ENCODE measurements at regions not wholly inside any gene's neighbourhood (a gene's known extent, or its start where the extent isn't known, plus 50 kb on each side); places are given as distances from the start of the nearest gene placed in this dataset.

GRCh38 chr1:229086686-229087085 is 184.2 kb upstream of the RAB4A start:
- Histone ChIP-seq H3K4me1 (peaks cover 0 to 32% (median 3%) of the 10 kb centered on the region in 4 donors), H3K9me3 (peaks cover 0 to 13% (median 11%) of the 10 kb centered on the region in 4 donors), H3K27me3 (no peaks in the 10 kb centered on the region), H3K36me3 (no peaks in the 10 kb centered on the region), H3K27ac (no peak overlapping the region), H3K4me3 (no peak overlapping the region)
- intact Hi-C loops (cut with DNase I), result no loop called here
- WGBS, 2 donors, result 57 to 69% methylated on average over 1 of the region's 1 CpG
- TF ChIP-seq, protein P1, sequence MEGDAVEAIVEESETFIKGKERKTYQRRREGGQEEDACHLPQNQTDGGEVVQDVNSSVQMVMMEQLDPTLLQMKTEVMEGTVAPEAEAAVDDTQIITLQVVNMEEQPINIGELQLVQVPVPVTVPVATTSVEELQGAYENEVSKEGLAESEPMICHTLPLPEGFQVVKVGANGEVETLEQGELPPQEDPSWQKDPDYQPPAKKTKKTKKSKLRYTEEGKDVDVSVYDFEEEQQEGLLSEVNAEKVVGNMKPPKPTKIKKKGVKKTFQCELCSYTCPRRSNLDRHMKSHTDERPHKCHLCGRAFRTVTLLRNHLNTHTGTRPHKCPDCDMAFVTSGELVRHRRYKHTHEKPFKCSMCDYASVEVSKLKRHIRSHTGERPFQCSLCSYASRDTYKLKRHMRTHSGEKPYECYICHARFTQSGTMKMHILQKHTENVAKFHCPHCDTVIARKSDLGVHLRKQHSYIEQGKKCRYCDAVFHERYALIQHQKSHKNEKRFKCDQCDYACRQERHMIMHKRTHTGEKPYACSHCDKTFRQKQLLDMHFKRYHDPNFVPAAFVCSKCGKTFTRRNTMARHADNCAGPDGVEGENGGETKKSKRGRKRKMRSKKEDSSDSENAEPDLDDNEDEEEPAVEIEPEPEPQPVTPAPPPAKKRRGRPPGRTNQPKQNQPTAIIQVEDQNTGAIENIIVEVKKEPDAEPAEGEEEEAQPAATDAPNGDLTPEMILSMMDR (IDR thresholded peaks at IDR 0.05), result no peak
- TF ChIP-seq EP300 (IDR thresholded peaks at IDR 0.05) (no peak), POLR2AphosphoS5 (IDR thresholded peaks at IDR 0.05) (no peak), POLR2A (IDR thresholded peaks at IDR 0.05) (no peak)
- DNase-seq, result no peak

DNA sequence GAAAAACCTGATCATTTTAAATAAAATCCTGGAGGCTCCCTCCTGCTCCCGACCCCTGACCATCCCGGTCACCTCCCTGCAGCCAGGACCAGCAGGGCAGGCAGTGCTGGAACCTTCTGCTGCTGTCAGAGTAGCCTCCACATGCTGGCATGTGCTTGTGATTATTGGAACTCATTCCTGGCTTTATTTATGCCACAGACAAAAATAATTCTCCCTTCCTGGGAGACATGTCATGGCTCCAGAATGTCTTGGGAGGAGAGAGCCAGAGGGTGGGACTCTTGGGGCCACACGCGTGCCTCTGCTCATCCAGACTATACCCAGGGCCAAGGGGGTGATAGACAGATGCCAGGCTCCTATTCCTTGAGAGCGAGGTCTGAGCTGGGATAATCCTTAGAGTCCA is 183.6 kb upstream of the RAB4A start:
- no peak for TF ChIP-seq POLR2A (IDR thresholded peaks at IDR 0.05)
- TF ChIP-seq POLR2AphosphoS5 (IDR thresholded peaks at IDR 0.05), result peak in 1 of 4 donors; percentile 7
- 87 to 96% methylated on average over 5 of the region's 5 CpGs for WGBS, 2 donors
- Histone ChIP-seq H3K4me3 (no peak overlapping the region), H3K9me3 (peaks cover 0 to 8% (median 5%) of the 10 kb centered on the region in 4 donors), H3K27ac (no peak overlapping the region), H3K36me3 (no peaks in the 10 kb centered on the region), H3K27me3 (no peaks in the 10 kb centered on the region), H3K4me1 (peaks cover 0 to 32% (median 3%) of the 10 kb centered on the region in 4 donors)
- DNase-seq, result no peak
- intact Hi-C loops (cut with DNase I), result no loop called here

DNA sequence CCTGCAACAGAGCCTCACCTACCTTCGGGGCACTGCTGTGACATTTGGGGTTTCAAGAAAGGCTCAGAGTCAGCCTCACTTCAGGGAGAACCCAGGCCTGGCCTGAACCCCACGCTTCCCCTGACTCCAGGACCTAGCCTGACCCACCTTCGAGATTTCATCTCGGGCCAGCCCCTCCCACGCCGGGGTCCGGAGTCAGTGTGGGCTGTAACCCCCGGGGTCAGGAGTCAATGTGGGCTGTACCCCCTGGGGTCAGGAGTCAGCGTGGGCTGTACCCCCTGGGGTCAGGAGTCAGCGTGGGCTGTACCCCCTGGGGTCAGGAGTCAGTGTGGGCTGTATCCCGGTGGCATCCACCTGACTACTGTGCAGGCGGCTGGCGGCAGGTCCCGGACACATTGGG is 183.0 kb upstream of the RAB4A start:
- Histone ChIP-seq H3K27ac (no peak overlapping the region), H3K4me3 (no peak overlapping the region), H3K36me3 (no peaks in the 10 kb centered on the region), H3K4me1 (peaks cover 0 to 32% (median 3%) of the 10 kb centered on the region in 4 donors), H3K27me3 (no peaks in the 10 kb centered on the region), H3K9me3 (peaks cover 0 to 8% (median 0%) of the 10 kb centered on the region in 4 donors)
- intact Hi-C loops (cut with DNase I), result no loop called here
- WGBS, 2 donors, result 94 to 95% methylated on average over 14 of the region's 14 CpGs
- DNase-seq, result no peak
- TF ChIP-seq POLR2AphosphoS5 (IDR thresholded peaks at IDR 0.05), result no peak
- no peak for TF ChIP-seq POLR2A (IDR thresholded peaks at IDR 0.05)
- TF ChIP-seq EP300 (IDR thresholded peaks at IDR 0.05), result no peak
- TF ChIP-seq, protein P1 (IDR thresholded peaks at IDR 0.05), result no peak

DNA sequence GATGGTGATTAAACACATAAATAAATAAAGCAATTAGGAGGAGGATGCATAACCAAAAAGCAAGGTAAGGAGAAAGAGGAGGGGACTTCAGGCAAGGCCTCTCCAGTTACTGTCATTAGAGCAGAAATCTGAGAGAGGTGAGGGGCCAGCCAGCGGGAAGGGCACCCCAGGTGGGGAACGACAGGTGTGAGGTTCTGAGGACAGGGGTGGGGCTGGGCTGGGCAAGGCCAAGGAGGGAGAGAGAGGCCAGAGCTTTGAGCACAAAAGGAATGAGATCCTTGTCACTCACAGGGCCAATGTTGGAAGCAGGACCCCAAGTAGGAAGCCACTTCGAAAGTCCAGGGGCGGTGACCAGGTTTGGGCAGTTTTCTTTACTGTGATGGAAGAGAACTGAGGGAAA is 182.2 kb upstream of the RAB4A start:
- Histone ChIP-seq H3K4me3 (no peak overlapping the region), H3K27ac (no peak overlapping the region), H3K27me3 (no peaks in the 10 kb centered on the region), H3K9me3 (peaks cover 0 to under 1% (median 0%) of the 10 kb centered on the region in 4 donors), H3K36me3 (no peaks in the 10 kb centered on the region), H3K4me1 (peaks cover 0 to 32% (median 3%) of the 10 kb centered on the region in 4 donors)
- WGBS, 2 donors, result 67 to 75% methylated on average over 4 of the region's 4 CpGs
- TF ChIP-seq POLR2A (IDR thresholded peaks at IDR 0.05) (no peak), POLR2AphosphoS5 (IDR thresholded peaks at IDR 0.05) (no peak), EP300 (IDR thresholded peaks at IDR 0.05) (no peak)
- TF ChIP-seq, protein P1 (IDR thresholded peaks at IDR 0.05), result no peak
- no peak for DNase-seq
- intact Hi-C loops (cut with DNase I), result no loop called here

GRCh38 chr1:229089586-229090208 is 181.2 kb upstream of the RAB4A start:
- Histone ChIP-seq H3K9me3 (no peaks in the 10 kb centered on the region), H3K36me3 (no peaks in the 10 kb centered on the region), H3K4me3 (no peak overlapping the region), H3K4me1 (peaks cover 0 to 32% (median 3%) of the 10 kb centered on the region in 4 donors), H3K27ac (no peak overlapping the region), H3K27me3 (no peaks in the 10 kb centered on the region)
- TF ChIP-seq EP300 (IDR thresholded peaks at IDR 0.05) (no peak), POLR2A (IDR thresholded peaks at IDR 0.05) (no peak), POLR2AphosphoS5 (IDR thresholded peaks at IDR 0.05) (no peak)
- TF ChIP-seq, protein P1 (IDR thresholded peaks at IDR 0.05), result no peak
- 80 to 82% methylated on average over 4 of the region's 4 CpGs for WGBS, 2 donors
- DNase-seq, result no peak
- intact Hi-C loops (cut with DNase I), result no loop called here

Measured in sigmoid colon (tissue), 6 donors.